Activated gamma-delta T cell treated with Interleukin-2 at 50 U/mL for 16 hours (primary cell): ENCODE measurements at regions not wholly inside any gene's neighbourhood (a gene's known extent, or its start where the extent isn't known, plus 50 kb on each side); places are given as distances from the start of the nearest gene placed in this dataset.
"Not testable (repeated sequence)": the region's sequence is repeated elsewhere in the genome, so short reads cannot be mapped to it uniquely, and the experiment has no call there.

Source experiments
- DNase-seq: peaks from one replicate; pipeline ENCODE4 v3.0.0-alpha.2; 2020

- DNase-seq = no peak
Measured at GRCh38 chr12:7591531-7591930, 74.2 kb downstream of the APOBEC1 start.

- DNase-seq = not testable (repeated sequence)
Measured at GRCh38 chr12:7590085-7590484, 75.6 kb downstream of the APOBEC1 start.

GRCh38 chr12:7588742-7589329, 76.9 kb downstream of the APOBEC1 start:
- DNase-seq = peak; percentile 47

- not testable (repeated sequence) for DNase-seq
Measured at GRCh38 chr12:7584137-7584536, 80.6 kb upstream of the CD163 start.

- no peak for DNase-seq
Measured at GRCh38 chr12:7583471-7583870, 79.9 kb upstream of the CD163 start.

- DNase-seq = no peak
Measured at GRCh38 chr12:7582796-7583195, 79.2 kb upstream of the CD163 start.

- DNase-seq = no peak
Measured at GRCh38 chr12:7581625-7582024, 78.0 kb upstream of the CD163 start.

- DNase-seq = no peak
Measured at GRCh38 chr12:7581046-7581445, 77.5 kb upstream of the CD163 start.

- DNase-seq = no peak
Measured at GRCh38 chr12:7571257-7571656, 67.7 kb upstream of the CD163 start.

- no peak for DNase-seq
Measured at GRCh38 chr12:7557227-7557626, 53.6 kb upstream of the CD163 start.

- DNase-seq = no peak
Measured at GRCh38 chr12:7555752-7556151, 52.2 kb upstream of the CD163 start.

- DNase-seq = not testable (repeated sequence)
Measured at GRCh38 chr12:7554831-7555230, 51.3 kb upstream of the CD163 start.
